ENCODE measurements at regions not wholly inside any gene's neighbourhood (a gene's known extent, or its start where the extent isn't known, plus 50 kb on each side); places are given as distances from the start of the nearest gene placed in this dataset.

- no peak for DNase-seq (ENCODE audit: low read depth in 2 of 2)
These were observed 423.3 kb downstream of the QKI start for GRCh38 chr6:163837691-163838431.

- DNase-seq (ENCODE audit: low read depth in 2 of 2) = no peak
These were observed 422.6 kb downstream of the QKI start for GRCh38 chr6:163836876-163837690.

- DNase-seq (ENCODE audit: low read depth in 2 of 2) = no peak
These were observed 421.1 kb downstream of the QKI start for GRCh38 chr6:163835439-163836171.

GRCh38 chr6:163834226-163834970 lies 419.9 kb downstream of the QKI start:
- no peak for DNase-seq (ENCODE audit: low read depth in 2 of 2)

- no peak for DNase-seq (ENCODE audit: low read depth in 2 of 2)
These were observed 417.2 kb downstream of the QKI start for GRCh38 chr6:163831736-163832135.

- no peak for DNase-seq (ENCODE audit: low read depth in 2 of 2)
These were observed 416.1 kb downstream of the QKI start for GRCh38 chr6:163830641-163831040.

- no peak for DNase-seq (ENCODE audit: low read depth in 2 of 2)
These were observed 413.7 kb downstream of the QKI start for GRCh38 chr6:163828038-163828795.

GRCh38 chr6:163827143-163827542 lies 412.6 kb downstream of the QKI start:
- DNase-seq (ENCODE audit: low read depth in 2 of 2) = no peak

GRCh38 chr6:163826629-163827028 lies 412.1 kb downstream of the QKI start:
- no peak for DNase-seq (ENCODE audit: low read depth in 2 of 2)

- no peak for DNase-seq (ENCODE audit: low read depth in 2 of 2)
These were observed 410.5 kb downstream of the QKI start for GRCh38 chr6:163825033-163825432.

GRCh38 chr6:163823577-163823976 lies 409.1 kb downstream of the QKI start:
- no peak for DNase-seq (ENCODE audit: low read depth in 2 of 2)

GRCh38 chr6:163820745-163821458 lies 406.4 kb downstream of the QKI start:
- no peak for DNase-seq (ENCODE audit: low read depth in 2 of 2)

- no peak for DNase-seq (ENCODE audit: low read depth in 2 of 2)
These were observed 405.7 kb downstream of the QKI start for GRCh38 chr6:163820171-163820570.

- no peak for DNase-seq (ENCODE audit: low read depth in 2 of 2)
These were observed 404.2 kb downstream of the QKI start for GRCh38 chr6:163818719-163819118.

- DNase-seq (ENCODE audit: low read depth in 2 of 2) = no peak
These were observed 401.9 kb downstream of the QKI start for GRCh38 chr6:163816441-163816840.

GRCh38 chr6:163815796-163816195 lies 401.3 kb downstream of the QKI start:
- DNase-seq (ENCODE audit: low read depth in 2 of 2) = no peak

GRCh38 chr6:163814494-163815364 lies 400.2 kb downstream of the QKI start:
- DNase-seq (ENCODE audit: low read depth in 2 of 2) = no peak

GRCh38 chr6:163813979-163814493 lies 399.5 kb downstream of the QKI start:
- DNase-seq (ENCODE audit: low read depth in 2 of 2) = no peak

GRCh38 chr6:163811317-163811716 lies 396.8 kb downstream of the QKI start:
- no peak for DNase-seq (ENCODE audit: low read depth in 2 of 2)

All from stimulated activated CD8-positive, alpha-beta memory T cell treated with anti-CD3 and anti-CD28 coated beads, Interleukin-2, amount 100 ng/mL, for 1 hour (primary cell).